ENCODE measurements at regions not wholly inside any gene's neighbourhood (a gene's known extent, or its start where the extent isn't known, plus 50 kb on each side); places are given as distances from the start of the nearest gene placed in this dataset.

GRCh38 chr21:32894321-32894720 lies 122.8 kb upstream of the PAXBP1 start:
- TF ChIP-seq RAD21 (IDR thresholded peaks at IDR 0.05), result no peak
- no peak for TF ChIP-seq CTCF (IDR thresholded peaks at IDR 0.05; ENCODE audit: low read depth, low read length, missing input control)
- TF ChIP-seq, protein P1, sequence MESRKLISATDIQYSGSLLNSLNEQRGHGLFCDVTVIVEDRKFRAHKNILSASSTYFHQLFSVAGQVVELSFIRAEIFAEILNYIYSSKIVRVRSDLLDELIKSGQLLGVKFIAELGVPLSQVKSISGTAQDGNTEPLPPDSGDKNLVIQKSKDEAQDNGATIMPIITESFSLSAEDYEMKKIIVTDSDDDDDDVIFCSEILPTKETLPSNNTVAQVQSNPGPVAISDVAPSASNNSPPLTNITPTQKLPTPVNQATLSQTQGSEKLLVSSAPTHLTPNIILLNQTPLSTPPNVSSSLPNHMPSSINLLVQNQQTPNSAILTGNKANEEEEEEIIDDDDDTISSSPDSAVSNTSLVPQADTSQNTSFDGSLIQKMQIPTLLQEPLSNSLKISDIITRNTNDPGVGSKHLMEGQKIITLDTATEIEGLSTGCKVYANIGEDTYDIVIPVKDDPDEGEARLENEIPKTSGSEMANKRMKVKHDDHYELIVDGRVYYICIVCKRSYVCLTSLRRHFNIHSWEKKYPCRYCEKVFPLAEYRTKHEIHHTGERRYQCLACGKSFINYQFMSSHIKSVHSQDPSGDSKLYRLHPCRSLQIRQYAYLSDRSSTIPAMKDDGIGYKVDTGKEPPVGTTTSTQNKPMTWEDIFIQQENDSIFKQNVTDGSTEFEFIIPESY (IDR thresholded peaks at IDR 0.05), result no peak
- no peak for TF ChIP-seq TAF1 (conservative IDR thresholded peaks at IDR 0.05)
- no peak for TF ChIP-seq EGR1 (IDR thresholded peaks at IDR 0.05; ENCODE audit: low read depth in 2 of 2)
- no peak for TF ChIP-seq RXRA (IDR thresholded peaks at IDR 0.05)
- TF ChIP-seq, protein P2, sequence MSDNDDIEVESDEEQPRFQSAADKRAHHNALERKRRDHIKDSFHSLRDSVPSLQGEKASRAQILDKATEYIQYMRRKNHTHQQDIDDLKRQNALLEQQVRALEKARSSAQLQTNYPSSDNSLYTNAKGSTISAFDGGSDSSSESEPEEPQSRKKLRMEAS (IDR thresholded peaks at IDR 0.05), result no peak
